Left lung (tissue), 4 donors: ENCODE measurements at regions not wholly inside any gene's neighbourhood (a gene's known extent, or its start where the extent isn't known, plus 50 kb on each side); places are given as distances from the start of the nearest gene placed in this dataset.

Experiments
- ATAC-seq: fragments of 200-7000 bp; cut with Tn5 transposase; one replicate; pipeline ENCODE4 v1.9.1; 2020; ENCODE audit warnings: moderate library complexity
- DNase-seq, 4 donors: peaks; one replicate each; pipeline ENCODE4 v3.0.0-alpha.2; 2013 to 2020
- H3K27ac ChIP-seq, 2 donors: fragments of 200-600 bp; sonication (generic) in 1 of 2; one replicate each; pipeline versions ENCODE4 v1.5.0 to v1.8.0; 2020 to 2021
- H3K27me3 ChIP-seq, 2 donors: fragments of 200-600 bp; sonication (generic) in 1 of 2; one replicate each; pipeline versions ENCODE4 v1.5.0 to v1.8.0; 2020 to 2021
- H3K36me3 ChIP-seq, 2 donors: fragments of 200-600 bp; sonication (generic) in 1 of 2; one replicate each; pipeline versions ENCODE4 v1.5.0 to v1.8.0; 2020 to 2021
- H3K4me1 ChIP-seq, 2 donors: fragments of 200-600 bp; one replicate each; pipeline ENCODE4 v1.8.0; 2021
- H3K4me3 ChIP-seq, 2 donors: fragments of 200-600 bp; sonication (generic) in 1 of 2; one replicate each; pipeline versions ENCODE4 v1.5.0 to v1.8.0; 2020 to 2021; ENCODE audit warnings: mild to moderate bottlenecking in 1 of 2
- H3K9me3 ChIP-seq, 2 donors: fragments of 200-600 bp; sonication (generic) in 1 of 2; one replicate each; pipeline versions ENCODE4 v1.5.0 to v1.8.0; 2020 to 2021
- CTCF ChIP-seq, 2 donors: fragments of 200-600 bp; sonication (generic) in 1 of 2; IDR thresholded peaks; one replicate each; pipeline versions ENCODE4 v1.5.0 to v1.8.0; 2021; ENCODE audit warnings: antibody characterized with exemption in 2 of 2
- intact Hi-C, 2 donors: fragments of 100-400 bp; cut with DNase I; formaldehyde crosslinking; loops; one replicate each; pipeline versions ENCODE4 v1.11.2 to v1.14.2; 2022
- donor health status: DM: no; HTN: yes; CAD: no.
- donor health status: DM: no; HTN: no; CAD: no.

- DNase-seq: no peak
- Histone ChIP-seq H3K4me1 (no peaks in the 10 kb centered on the region), H3K27ac (no peak overlapping the region), H3K9me3 (no peaks in the 10 kb centered on the region), H3K27me3 (no peaks in the 10 kb centered on the region), H3K36me3 (no peaks in the 10 kb centered on the region), H3K4me3 (no peak overlapping the region)
- TF ChIP-seq CTCF (IDR thresholded peaks at IDR 0.05): no peak
- ATAC-seq: no peak
- intact Hi-C loops: no loop called here
These were observed 184.9 kb upstream of the ETAA1 start for GRCh38 chr2:67212203-67212602.

DNA sequence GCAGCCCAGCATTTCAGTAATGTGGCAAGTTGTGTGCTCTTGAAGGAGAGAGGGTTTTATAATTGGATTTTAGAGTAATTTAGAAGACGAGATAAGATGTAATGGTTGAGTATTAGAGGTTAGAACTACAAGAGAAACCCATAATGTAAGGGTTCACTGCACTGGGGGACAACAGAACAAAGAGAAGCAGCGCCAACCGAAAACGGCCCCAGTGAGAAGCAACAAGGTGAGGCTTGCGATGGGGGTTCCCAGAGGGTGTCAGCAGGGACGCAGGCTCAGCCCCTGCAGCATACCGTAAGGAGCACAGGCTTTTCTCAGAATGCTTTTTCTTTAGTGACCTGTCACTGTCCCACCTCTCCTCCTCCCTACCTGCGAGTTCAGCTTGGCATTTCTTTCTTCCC is 183.9 kb upstream of the ETAA1 start:
- Histone ChIP-seq H3K36me3 (no peaks in the 10 kb centered on the region), H3K4me3 (no peak overlapping the region), H3K9me3 (peaks cover 0 to 6% of the 10 kb centered on the region in 2 donors), H3K27ac (no peak overlapping the region), H3K27me3 (no peaks in the 10 kb centered on the region), H3K4me1 (no peaks in the 10 kb centered on the region)
- ATAC-seq (no peak), DNase-seq (no peak)
- no peak for TF ChIP-seq CTCF (IDR thresholded peaks at IDR 0.05)
- intact Hi-C loops: no loop called here

- no peak for ATAC-seq
- no peaks in the 10 kb centered on the region for H3K4me1 ChIP-seq
- no peak overlapping the region for H3K4me3 ChIP-seq
- H3K27ac ChIP-seq: no peak overlapping the region
- peaks cover 0 to 6% of the 10 kb centered on the region in 2 donors for H3K9me3 ChIP-seq
- TF ChIP-seq CTCF (IDR thresholded peaks at IDR 0.05): no peak
- H3K27me3 ChIP-seq: no peaks in the 10 kb centered on the region
- no peak for DNase-seq
- no peaks in the 10 kb centered on the region for H3K36me3 ChIP-seq
- intact Hi-C loops: no loop called here
These were observed 183.3 kb upstream of the ETAA1 start for GRCh38 chr2:67213677-67214402.

GRCh38 chr2:67214585-67215185 is 182.4 kb upstream of the ETAA1 start:
- ATAC-seq (no peak), DNase-seq (peak in 1 of 4 donors; percentile 20)
- Histone ChIP-seq H3K27me3 (no peaks in the 10 kb centered on the region), H3K4me1 (no peaks in the 10 kb centered on the region), H3K36me3 (no peaks in the 10 kb centered on the region), H3K4me3 (no peak overlapping the region), H3K27ac (no peak overlapping the region), H3K9me3 (peaks cover 0 to 6% of the 10 kb centered on the region in 2 donors)
- TF ChIP-seq CTCF (IDR thresholded peaks at IDR 0.05): no peak
- intact Hi-C loops: no loop called here

GRCh38 chr2:67215214-67216055 is 181.7 kb upstream of the ETAA1 start:
- Histone ChIP-seq H3K27ac (peak overlapping the region in 1 of 2 donors; percentile 5), H3K4me3 (no peak overlapping the region), H3K4me1 (no peaks in the 10 kb centered on the region), H3K9me3 (peaks cover 0 to 6% of the 10 kb centered on the region in 2 donors), H3K36me3 (no peaks in the 10 kb centered on the region), H3K27me3 (no peaks in the 10 kb centered on the region)
- TF ChIP-seq CTCF (IDR thresholded peaks at IDR 0.05): peak in 1 of 2 donors; percentile 30
- ATAC-seq (peak; percentile 90), DNase-seq (peak in 3 of 4 donors; percentile 73 to 90 (median 77))
- intact Hi-C loops: no loop called here
